GM21528 (cell line): ENCODE measurements at regions not wholly inside any gene's neighbourhood (a gene's known extent, or its start where the extent isn't known, plus 50 kb on each side); places are given as distances from the start of the nearest gene placed in this dataset.

Experiments
- ATAC-seq: cut with Tn5 transposase; IDR thresholded peaks from one replicate; pipeline ENCODE4 v1.9.1; 2021; ENCODE audit warnings: mild to moderate bottlenecking, moderate library complexity; ENCODE audit not compliant: unreplicated experiment, low FRiP score

GRCh38 chr6:97557355-97557754, 274.3 kb upstream of the MMS22L start:
- no peak for ATAC-seq

DNA sequence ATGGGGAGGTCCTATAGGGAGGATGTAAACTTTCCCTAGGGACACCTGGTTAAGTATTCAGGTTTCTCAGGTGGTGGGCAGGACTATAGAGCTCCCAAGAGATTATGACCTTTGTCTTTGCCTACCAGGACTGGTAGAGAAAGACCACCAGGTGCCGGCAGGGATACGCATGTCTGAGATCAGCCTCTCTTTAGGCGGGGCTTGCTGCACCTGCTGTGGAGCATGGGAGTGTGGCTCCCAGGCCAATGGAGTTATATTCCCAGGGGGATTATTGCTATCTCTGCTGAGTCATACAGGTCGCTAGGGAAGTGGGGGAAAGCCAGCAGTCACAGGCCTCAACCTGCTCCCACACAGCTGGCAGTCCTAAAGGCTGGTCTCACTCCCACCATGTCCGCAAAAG, 280.5 kb upstream of the MMS22L start:
- ATAC-seq = no peak

GRCh38 chr6:97572943-97573342, 289.9 kb upstream of the MMS22L start:
- ATAC-seq = no peak

DNA sequence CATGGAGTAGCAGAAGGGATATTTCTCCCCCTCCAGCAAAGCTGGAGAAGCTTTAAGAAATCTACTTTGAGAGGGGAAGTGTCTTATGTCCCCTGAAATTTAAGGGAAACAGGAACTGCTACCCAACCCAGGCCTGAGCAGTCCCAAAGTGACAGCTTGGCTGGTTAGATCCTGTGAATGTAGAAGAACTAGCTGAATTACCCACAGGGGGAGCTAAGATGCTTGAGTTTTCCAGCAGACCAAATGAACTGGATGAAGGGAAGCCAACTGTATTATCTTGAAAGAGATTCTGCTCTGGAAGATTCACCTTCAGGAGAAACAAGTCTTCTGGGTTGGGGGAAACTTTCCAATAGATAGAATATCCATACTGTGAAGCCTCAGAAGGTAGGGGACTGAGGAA, 303.3 kb upstream of the MMS22L start:
- ATAC-seq = no peak

GRCh38 chr6:97591955-97592354, 308.9 kb upstream of the MMS22L start:
- no peak for ATAC-seq

DNA sequence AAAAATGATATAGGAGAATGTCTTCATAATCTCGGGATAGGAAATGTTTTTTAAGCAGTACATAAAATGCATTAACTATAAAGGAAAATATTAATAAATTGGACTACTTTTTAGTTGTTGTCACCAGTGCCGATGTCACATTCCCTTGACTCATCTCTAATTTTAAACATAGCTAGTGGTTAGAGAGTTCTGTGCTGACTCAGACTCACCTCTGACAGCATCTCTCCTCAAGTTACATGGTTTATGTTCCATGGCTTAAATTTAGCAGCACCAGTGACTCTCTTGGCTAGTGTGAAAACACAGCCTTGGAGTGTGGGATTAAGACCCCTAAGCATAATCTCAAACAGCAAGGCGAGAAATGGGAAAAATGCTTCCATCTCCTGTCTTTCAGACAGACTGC, 311.8 kb upstream of the MMS22L start:
- ATAC-seq = no peak

- no peak for ATAC-seq
Observed at GRCh38 chr6:97621111-97621510, 338.1 kb upstream of the MMS22L start.

- no peak for ATAC-seq
Observed at GRCh38 chr6:97626671-97627441, 343.8 kb upstream of the MMS22L start.

DNA sequence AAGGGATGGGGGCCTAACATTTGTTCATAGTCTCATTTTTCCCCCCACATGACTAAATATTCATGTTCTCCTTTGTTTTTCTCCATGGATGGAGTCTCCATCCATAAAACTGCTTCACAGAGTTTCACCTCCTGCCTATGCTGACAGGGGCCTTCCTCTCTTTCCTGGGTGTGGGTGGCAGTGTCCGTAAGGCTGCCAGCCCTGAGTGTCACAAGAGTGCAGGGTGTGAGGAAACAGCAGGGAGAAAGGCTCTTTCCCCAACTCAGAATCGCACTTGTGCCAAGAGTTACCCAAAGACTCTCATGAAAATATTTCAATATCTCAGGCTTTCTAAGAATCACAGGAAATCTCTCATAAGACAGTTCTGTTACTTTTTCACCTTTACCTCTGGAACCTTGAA, 346.2 kb upstream of the MMS22L start:
- no peak for ATAC-seq

DNA sequence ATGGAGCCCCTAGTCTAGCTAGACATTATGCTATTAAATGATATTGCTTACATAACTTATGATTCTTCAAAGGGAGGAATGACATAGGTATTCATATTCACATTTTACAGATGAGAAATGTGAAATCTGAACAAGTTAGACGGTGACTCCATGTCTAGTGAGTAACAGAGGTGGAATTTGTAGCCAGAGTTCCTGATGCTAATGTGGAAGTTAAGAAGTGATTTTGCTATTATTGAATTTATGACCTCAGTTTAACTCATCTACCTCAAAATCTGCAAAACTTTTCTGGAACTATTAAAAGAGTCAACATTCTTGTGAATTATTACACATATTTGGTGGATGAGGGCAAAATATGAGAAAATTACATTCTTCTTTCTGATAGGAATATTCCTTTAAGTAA, 347.6 kb upstream of the MMS22L start:
- no peak for ATAC-seq

DNA sequence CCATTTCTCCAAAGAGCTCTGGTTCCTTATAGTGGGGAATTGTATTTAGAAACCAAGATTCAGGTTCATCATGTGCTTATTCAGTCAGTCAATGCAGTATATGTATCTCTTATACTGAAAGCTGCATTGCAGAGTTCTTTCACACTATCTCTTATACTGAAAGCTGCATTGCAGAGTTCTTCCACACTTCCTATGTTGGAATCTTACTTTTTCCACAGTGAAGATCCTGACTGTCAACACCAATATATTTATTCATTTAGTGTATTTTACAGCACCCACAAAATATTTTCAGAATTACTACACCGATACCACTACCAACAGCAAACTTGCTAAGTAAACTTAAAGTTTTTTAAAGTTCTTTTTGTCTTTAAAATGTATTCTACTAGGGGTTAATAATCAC, 349.3 kb upstream of the MMS22L start:
- no peak for ATAC-seq

- no peak for ATAC-seq
Observed at GRCh38 chr6:97639702-97640101, 356.7 kb upstream of the MMS22L start.

DNA sequence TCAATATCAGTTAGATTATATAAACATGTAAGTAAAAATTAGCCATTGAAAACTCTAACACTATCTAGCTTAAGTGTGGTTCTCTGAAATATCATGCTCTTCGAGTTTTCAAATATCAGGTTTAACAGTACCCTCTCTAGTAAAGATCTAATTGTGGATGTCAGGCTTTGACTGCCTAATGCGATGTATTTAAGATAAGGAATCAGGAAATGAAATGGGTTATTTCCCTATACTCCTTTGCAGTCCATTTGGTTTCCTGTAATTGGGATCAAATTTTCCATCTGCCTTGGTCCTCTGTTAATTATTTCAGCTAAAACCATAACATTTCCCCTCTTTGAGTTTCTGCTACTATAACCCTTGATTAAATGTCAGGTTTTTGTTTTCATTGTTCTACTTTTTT, 361.3 kb upstream of the MMS22L start:
- ATAC-seq = no peak

DNA sequence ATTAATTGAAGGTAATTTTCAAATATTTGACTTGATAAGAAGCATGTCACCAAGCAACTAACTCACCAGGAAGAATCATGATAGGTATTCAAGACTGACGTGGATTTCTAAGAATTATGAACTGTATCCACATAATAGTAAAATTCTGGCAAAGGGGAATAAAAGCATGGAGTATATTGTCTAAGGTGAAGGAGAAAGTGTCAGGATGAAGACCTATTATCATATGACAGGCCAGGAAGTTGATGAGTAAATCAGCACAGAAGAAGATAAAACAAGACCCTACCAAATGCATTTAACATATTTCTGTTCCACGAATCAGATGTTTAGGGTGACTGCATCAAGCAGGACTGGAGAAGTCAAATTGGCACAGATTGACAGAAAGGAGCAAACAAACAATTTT, 362.7 kb upstream of the MMS22L start:
- no peak for ATAC-seq

DNA sequence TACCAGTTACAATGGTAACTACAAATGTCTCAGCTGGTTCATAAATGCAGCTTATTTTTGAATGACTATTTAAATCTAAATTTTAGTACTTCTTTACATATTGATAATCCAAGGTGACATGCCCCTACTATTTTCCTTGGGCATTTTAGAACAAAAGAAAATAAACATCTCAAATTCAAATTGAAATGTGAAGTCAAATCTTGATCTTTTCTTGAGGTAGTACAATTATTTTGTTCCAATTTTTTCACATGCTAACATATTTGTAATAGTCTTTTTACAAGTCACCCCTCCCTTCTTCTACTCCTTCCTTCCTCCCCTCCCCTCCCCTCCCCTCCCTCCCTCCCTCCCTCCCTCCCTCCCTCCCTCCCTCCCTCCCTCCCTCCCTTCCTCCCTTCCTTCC, 370.1 kb upstream of the MMS22L start:
- ATAC-seq = no peak

DNA sequence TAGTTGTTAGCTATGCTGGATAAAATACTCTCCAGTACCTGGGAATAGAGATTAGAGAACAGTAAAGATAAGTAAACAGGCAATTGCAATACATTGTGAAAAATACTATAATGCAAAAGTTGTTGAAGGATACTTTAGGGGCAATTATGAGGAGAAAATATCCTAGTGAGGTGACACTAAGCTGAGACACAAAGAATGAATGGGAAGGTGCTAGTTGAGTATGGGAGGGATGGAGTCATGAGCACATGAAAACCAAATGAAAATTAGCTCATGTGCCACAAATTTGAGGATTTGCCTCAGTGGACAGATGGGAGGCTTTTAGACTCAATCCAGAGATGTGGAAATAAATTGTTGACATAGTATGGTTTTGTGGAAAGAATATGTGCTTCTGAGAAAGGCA, 370.5 kb upstream of the MMS22L start:
- no peak for ATAC-seq

- ATAC-seq = no peak
Observed at GRCh38 chr6:97654674-97655073, 371.7 kb upstream of the MMS22L start.

GRCh38 chr6:97656236-97656635, 373.2 kb upstream of the MMS22L start:
- ATAC-seq = no peak

DNA sequence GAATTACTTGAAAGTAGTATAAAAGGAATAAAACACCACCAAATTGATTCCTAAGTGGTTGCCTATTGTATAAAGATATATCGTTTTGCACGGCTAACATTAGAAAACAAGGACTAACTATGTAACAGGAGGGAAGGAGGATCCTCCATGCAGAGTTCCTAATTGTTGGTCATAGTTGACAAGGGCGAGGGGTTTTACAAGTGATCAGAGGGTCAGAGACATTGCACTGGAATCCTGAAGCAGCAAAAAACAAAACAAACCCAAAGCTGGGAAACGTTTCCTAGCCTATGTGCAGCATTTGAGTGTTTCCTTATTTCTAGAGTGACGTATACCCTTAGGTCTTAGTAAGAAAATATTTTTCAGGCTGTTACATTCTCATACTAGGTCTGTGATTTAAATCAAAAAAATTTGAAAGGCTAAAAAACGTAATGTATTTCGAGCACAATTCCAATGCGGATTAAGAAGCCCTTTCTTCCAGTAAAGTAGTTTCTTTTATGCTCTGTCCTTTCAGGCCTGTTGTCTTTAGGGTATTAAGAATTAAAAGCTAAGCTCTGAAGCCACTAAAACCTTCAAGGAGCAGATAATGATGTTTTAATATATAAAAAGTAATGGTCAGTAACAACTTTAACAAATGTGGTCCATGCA, 373.8 kb upstream of the MMS22L start:
- ATAC-seq = no peak

GRCh38 chr6:97658090-97658489, 375.1 kb upstream of the MMS22L start:
- no peak for ATAC-seq

- no peak for ATAC-seq
Observed at GRCh38 chr6:97663252-97663651, 380.2 kb upstream of the MMS22L start.

DNA sequence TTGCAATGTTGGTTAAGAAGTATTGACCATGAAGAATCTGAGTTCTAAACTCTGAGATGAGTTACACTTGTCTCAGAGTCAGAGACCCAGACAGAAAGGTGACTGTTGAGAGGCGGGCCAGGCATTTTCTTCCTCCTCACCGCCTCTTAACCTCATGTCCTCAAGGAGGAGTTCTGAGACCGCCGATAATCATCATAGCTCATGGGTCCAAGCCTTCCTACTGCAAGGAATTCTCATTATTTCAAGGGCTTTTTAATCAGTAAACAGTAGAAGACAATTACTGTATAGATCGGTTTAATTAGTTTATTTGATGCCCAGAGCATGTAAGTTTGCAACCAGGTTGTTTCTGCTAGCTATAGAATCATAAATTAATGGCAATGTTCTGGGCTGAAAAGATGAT, 382.4 kb upstream of the MMS22L start:
- ATAC-seq = no peak
